H1 (cell line): ENCODE measurements at regions not wholly inside any gene's neighbourhood (a gene's known extent, or its start where the extent isn't known, plus 50 kb on each side); places are given as distances from the start of the nearest gene placed in this dataset.
"Not testable (repeated sequence)": the region's sequence is repeated elsewhere in the genome, so short reads cannot be mapped to it uniquely, and the experiment has no call there.

Experiments
- CTCF ChIA-PET: fragments of 300-600 bp; sonication (Branson Sonifier 250); formaldehyde crosslinking; loops from one replicate; lab custom pipeline; 2021; ENCODE audit not compliant: partially characterized antibody; lab: Charles Lee
- POLR2A ChIA-PET: fragments of 300-600 bp; sonication (Branson Sonifier 250); formaldehyde crosslinking; loops from one replicate; lab custom pipeline; 2021; ENCODE audit warnings: inconsistent platforms; ENCODE audit not compliant: partially characterized antibody; lab: Charles Lee
- DNase-seq, 2 experiments: peaks; one replicate each; pipeline versions ENCODE4 v3.0.0 to v3.0.0-alpha.2; 2010 to 2022; ENCODE audit warnings: low spot score in 2 of 2, low read depth in 1 of 2, mixed read lengths in 1 of 2
- FAIRE-seq: peaks from 2 replicates; lab custom pipeline; 2011; peaks lifted over from hg19 to GRCh38; lab: Jason Lieb, UNC
- H2AFZ ChIP-seq: 2 replicates; pipeline ENCODE4 v1.8.1; 2012; ENCODE audit warnings: low read length, inconsistent platforms
- H2AK5ac ChIP-seq: 2 replicates; pipeline ENCODE4 v1.6.1; 2013; ENCODE audit warnings: low read depth, low read length
- H2BK120ac ChIP-seq: replicated peaks from 2 replicates; pipeline ENCODE3; 2013; ENCODE audit warnings: low read depth, low read length, inconsistent platforms
- H2BK12ac ChIP-seq: 2 replicates; pipeline ENCODE4 v1.6.1; 2013; ENCODE audit warnings: low read depth, low read length
- H2BK15ac ChIP-seq: 2 replicates; pipeline ENCODE4 v1.6.1; 2013; ENCODE audit warnings: low read length
- H2BK20ac ChIP-seq: 2 replicates; pipeline ENCODE4 v1.6.1; 2013; ENCODE audit warnings: low read length
- H2BK5ac ChIP-seq: 2 replicates; pipeline ENCODE4 v1.6.1; 2013; ENCODE audit warnings: low read depth, low read length
- H3K14ac ChIP-seq: 2 replicates; pipeline ENCODE4 v1.6.1; 2013; ENCODE audit warnings: inconsistent platforms; ENCODE audit not compliant: insufficient read length
- H3K18ac ChIP-seq: 2 replicates; pipeline ENCODE4 v1.6.1; 2013; ENCODE audit warnings: low read length; ENCODE audit errors: extremely low read depth
- H3K23ac ChIP-seq: 2 replicates; pipeline ENCODE4 v1.6.1; 2013; ENCODE audit warnings: inconsistent platforms; ENCODE audit not compliant: insufficient read length
- H3K23me2 ChIP-seq: 2 replicates; pipeline ENCODE4 v1.6.1; 2013; ENCODE audit warnings: low read depth, low read length
- H3K27ac ChIP-seq: 2 replicates; pipeline ENCODE4 v1.6.1; 2011; ENCODE audit warnings: low read depth, low read length, inconsistent platforms
- H3K27me3 ChIP-seq, 4 experiments: replicated peaks in 1 of 4; 1 replicate in 1 of 4; 2 replicates in 3 of 4; pipeline versions ENCODE4 v1.6.1 to v1.8.1; 2011 to 2013; ENCODE audit warnings: low read length in 3 of 4, mild to moderate bottlenecking in 3 of 4, inconsistent platforms in 2 of 4, mixed read lengths in 2 of 4, moderate library complexity in 1 of 4; ENCODE audit not compliant: control insufficient read depth in 3 of 4, insufficient read depth in 3 of 4; ENCODE audit errors: extremely low read depth in 1 of 4
- H3K36me3 ChIP-seq, 4 experiments: 2 replicates each; pipeline versions ENCODE4 v1.6.1 to v1.8.1; 2011 to 2013; ENCODE audit warnings: mild to moderate bottlenecking in 4 of 4, low read length in 3 of 4, moderate library complexity in 2 of 4, control low read depth in 1 of 4, inconsistent platforms in 1 of 4; ENCODE audit not compliant: insufficient read depth in 4 of 4, control insufficient read depth in 2 of 4
- H3K4ac ChIP-seq: replicated peaks from 2 replicates; pipeline ENCODE3; 2013; ENCODE audit warnings: low read length, low read depth, mixed read lengths, inconsistent platforms; ENCODE audit not compliant: insufficient read length
- H3K4me1 ChIP-seq, 4 experiments: replicated peaks in 1 of 4; 1 replicate in 1 of 4; 2 replicates in 3 of 4; pipeline versions ENCODE4 v1.6.1 to v1.8.1; 2011 to 2013; ENCODE audit warnings: low read length in 3 of 4, inconsistent platforms in 2 of 4, mixed read lengths in 1 of 4; ENCODE audit not compliant: insufficient read depth in 4 of 4, control insufficient read depth in 3 of 4
- H3K4me2 ChIP-seq, 2 experiments: 2 replicates each; pipeline versions ENCODE4 v1.6.1 to v1.8.1; 2011 to 2013; ENCODE audit warnings: low read depth in 2 of 2, low read length in 2 of 2, control low read depth in 1 of 2, inconsistent platforms in 1 of 2, mild to moderate bottlenecking in 1 of 2; ENCODE audit not compliant: insufficient read depth in 1 of 2
- H3K4me3 ChIP-seq, 4 experiments: fragments of 200-600, 300-600 bp in 1 of 4; sonication (generic), shearing (Covaris generic), sonication (Bioruptor Twin) in 1 of 4; 2 replicates each; pipeline versions ENCODE4 v1.5.1 to v1.8.1; 2011 to 2016; ENCODE audit warnings: low read length in 4 of 4, low read depth in 3 of 4, control low read depth in 2 of 4, inconsistent platforms in 2 of 4, mild to moderate bottlenecking in 2 of 4, mixed read lengths in 1 of 4, moderate library complexity in 1 of 4; ENCODE audit not compliant: insufficient read depth in 2 of 4; ENCODE audit errors: extremely low read depth in 1 of 4
- H3K56ac ChIP-seq: replicated peaks from 2 replicates; pipeline ENCODE3; 2013; ENCODE audit warnings: low read depth, mild to moderate bottlenecking, mixed read lengths, low read length, inconsistent platforms; ENCODE audit not compliant: insufficient read length
- H3K79me1 ChIP-seq: 2 replicates; pipeline ENCODE4 v1.6.1; 2013; ENCODE audit warnings: low read depth, low read length, control low read depth
- H3K79me2 ChIP-seq, 2 experiments: 2 replicates each; pipeline versions ENCODE4 v1.6.1 to v1.8.1; 2012 to 2013; ENCODE audit warnings: low read length in 2 of 2, mild to moderate bottlenecking in 2 of 2, inconsistent platforms in 1 of 2; ENCODE audit not compliant: insufficient read depth in 2 of 2, control insufficient read depth in 1 of 2
- H3K9ac ChIP-seq, 4 experiments: replicated peaks in 1 of 4; 1 replicate in 1 of 4; 2 replicates in 3 of 4; pipeline versions ENCODE4 v1.6.1 to v1.8.1; 2011 to 2013; ENCODE audit warnings: low read depth in 3 of 4, low read length in 3 of 4, control low read depth in 2 of 4, mild to moderate bottlenecking in 2 of 4, moderate library complexity in 2 of 4, inconsistent platforms in 1 of 4; ENCODE audit errors: extremely low read depth in 1 of 4
- H3K9me3 ChIP-seq, 2 experiments: 2 replicates each; pipeline versions ENCODE4 v1.6.1 to v1.8.1; 2012 to 2013; ENCODE audit warnings: mild to moderate bottlenecking in 2 of 2, moderate library complexity in 2 of 2, control low read depth in 1 of 2, inconsistent platforms in 1 of 2, low read depth in 1 of 2, low read length in 1 of 2, mixed read lengths in 1 of 2; ENCODE audit not compliant: insufficient read depth in 2 of 2
- H4K20me1 ChIP-seq, 2 experiments: replicated peaks in 1 of 2; 2 replicates each; pipeline versions ENCODE3 to v1.8.1; 2011 to 2013; ENCODE audit warnings: inconsistent platforms in 2 of 2, low read length in 2 of 2, mild to moderate bottlenecking in 1 of 2; ENCODE audit not compliant: insufficient read depth in 2 of 2, control insufficient read depth in 1 of 2
- H4K5ac ChIP-seq: 2 replicates; pipeline ENCODE4 v1.6.1; 2013; ENCODE audit warnings: low read length, low read depth, mixed read lengths, inconsistent platforms; ENCODE audit not compliant: insufficient read length
- H4K8ac ChIP-seq: 2 replicates; pipeline ENCODE4 v1.8.0; 2013; ENCODE audit warnings: mild to moderate bottlenecking, moderate library complexity, low read length, inconsistent platforms; ENCODE audit not compliant: insufficient read depth; ENCODE audit errors: extremely low read depth
- H4K91ac ChIP-seq: replicated peaks from 2 replicates; pipeline ENCODE3; 2013; ENCODE audit warnings: low read length, mixed read lengths, inconsistent platforms; ENCODE audit not compliant: insufficient read length
- BACH1 ChIP-seq: IDR thresholded peaks from 2 replicates; pipeline ENCODE4 v1.6.1; 2012; ENCODE audit warnings: low read length, improper control_type of control experiment
- KDM1A ChIP-seq: fragments of 200-600, 300-600 bp; sonication (generic); IDR thresholded peaks from 2 replicates; pipeline ENCODE4 v1.7.1; 2016; ENCODE audit warnings: mild to moderate bottlenecking, low read length, borderline replicate concordance
- SIRT6 ChIP-seq: IDR thresholded peaks from one replicate; pipeline ENCODE4 v1.7.1; 2012; ENCODE audit warnings: low read length, inconsistent platforms
- WGBS, 2 experiments: shearing (Covaris generic) in 1 of 2; methylation state at CpG; one replicate each; pipeline versions ENCODE4 v1.1.6 to v1.1.7; 2013 to 2015; ENCODE audit warnings: low lambda C conversion rate in 2 of 2, mixed read lengths in 2 of 2, inconsistent platforms in 1 of 2, low coverage in 1 of 2, missing lambda C conversion rate in 1 of 2; ENCODE audit not compliant: insufficient replicate concordance in 2 of 2, insufficient coverage in 1 of 2, insufficient read length in 1 of 2; ENCODE audit errors: extremely low coverage in 1 of 2, missing lambda C conversion rate in 1 of 2; 5-methylcytosine and 5-hydroxymethylcytosine counted together

DNA sequence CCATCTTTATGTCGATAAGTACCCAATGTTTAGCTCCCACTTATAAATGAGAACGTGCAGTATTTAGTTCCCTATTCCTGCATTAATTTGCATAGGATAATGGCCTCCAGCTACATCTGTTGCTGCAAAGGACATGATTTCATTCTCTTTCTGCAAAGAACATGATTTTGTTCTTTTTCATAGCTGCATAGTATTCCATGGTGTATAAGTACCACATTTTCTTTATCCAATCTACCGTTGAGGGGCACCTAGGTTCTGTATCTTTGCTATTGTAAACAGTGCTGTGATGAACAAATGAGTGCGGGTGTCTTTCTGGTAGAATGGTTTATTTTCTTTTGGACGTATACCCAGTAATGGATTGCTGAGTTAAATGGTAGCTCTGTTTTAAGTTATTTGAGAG lies 63.0 kb downstream of the HLX start:
- Histone ChIP-seq H2BK20ac (no peak overlapping the region), H2AK5ac (no peak overlapping the region), H3K4me2 (no peak overlapping the region), H3K9ac (no peak overlapping the region), H3K4me3 (no peak overlapping the region), H3K4ac (no peak overlapping the region), H4K20me1 (no peaks in the 10 kb centered on the region), H3K36me3 (no peaks in the 10 kb centered on the region), H4K91ac (no peak overlapping the region), H2BK120ac (no peak overlapping the region), H4K5ac (no peak overlapping the region), H3K4me1 (no peaks in the 10 kb centered on the region), H2BK5ac (no peak overlapping the region), H3K79me2 (no peaks in the 10 kb centered on the region), H2AFZ (no peak overlapping the region), H3K79me1 (no peaks in the 10 kb centered on the region), H3K27ac (no peak overlapping the region), H2BK15ac (no peak overlapping the region), H3K18ac (no peak overlapping the region), H3K27me3 (peaks cover 0 to 1% (median 0%) of the 10 kb centered on the region in 4 experiments; a peak in 1 of 7 replicates), H4K8ac (no peak overlapping the region), H3K9me3 (no peaks in the 10 kb centered on the region), H2BK12ac (no peak overlapping the region), H3K23ac (no peak overlapping the region), H3K23me2 (no peaks in the 10 kb centered on the region), H3K56ac (no peak overlapping the region), H3K14ac (no peak overlapping the region)
- no peak for FAIRE-seq
- 0 out of 2 replicates have a peak, but pooled peaks have one; percentile 53 for TF ChIP-seq KDM1A
- TF ChIP-seq BACH1 = no peak
- TF ChIP-seq SIRT6 = no peak
- WGBS, 2 experiments = 91% methylated on average over 5 of the region's 5 CpGs; no CpG with 5 or more reads in 1 of the 2 experiments
- ChIA-PET POLR2A (no interaction called here), CTCF (interaction anchor here (0.6 to 0.7 kb wide), 2 partner anchors 37 to 261 kb away, joined by 3 to 4 read pairs; no protein-coding TSS in a partner anchor)
- no peak for DNase-seq

DNA sequence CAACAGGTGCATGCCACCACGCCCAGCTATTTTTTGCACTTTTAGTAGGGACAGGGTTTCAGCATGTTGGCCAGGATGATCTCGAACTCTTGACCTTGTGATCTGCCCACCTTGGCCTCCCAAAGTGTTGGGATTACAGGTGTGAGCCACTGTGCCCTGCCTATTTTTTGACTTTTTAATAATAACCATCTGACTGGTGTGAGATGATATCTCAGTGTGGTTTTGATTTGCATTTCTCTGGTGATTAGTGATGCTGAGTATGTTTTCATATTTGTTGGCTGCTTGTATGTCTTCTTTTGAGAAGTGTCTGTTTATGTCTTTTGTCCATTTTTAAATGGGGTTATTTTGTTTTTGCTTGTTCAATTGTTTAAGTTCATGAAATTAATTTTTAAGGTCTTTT lies 63.7 kb downstream of the HLX start:
- 96% methylated on average over 2 of the region's 2 CpGs; no CpG with 5 or more reads in 1 of the 2 experiments for WGBS, 2 experiments
- H4K91ac ChIP-seq, H2AK5ac ChIP-seq, H2AFZ ChIP-seq, H4K20me1 ChIP-seq, H3K4me2 ChIP-seq, H3K23me2 ChIP-seq, H2BK15ac ChIP-seq, H3K4me1 ChIP-seq, H3K18ac ChIP-seq, H3K14ac ChIP-seq, H3K56ac ChIP-seq, H3K23ac ChIP-seq, H3K79me2 ChIP-seq, H3K36me3 ChIP-seq, H3K79me1 ChIP-seq, H2BK12ac ChIP-seq, FAIRE-seq, H3K4ac ChIP-seq, H3K27me3 ChIP-seq, H3K9me3 ChIP-seq, DNase-seq, H4K8ac ChIP-seq, H3K27ac ChIP-seq, H3K9ac ChIP-seq, H2BK120ac ChIP-seq, H3K4me3 ChIP-seq, POLR2A ChIA-PET, H4K5ac ChIP-seq, H2BK5ac ChIP-seq, H2BK20ac ChIP-seq: not testable (repeated sequence)
- CTCF ChIA-PET = interaction anchor here (0.7 kb wide), 1 partner anchor 260 kb away, joined by 3 read pairs; no protein-coding TSS in a partner anchor
